HEK293 (cell line): ENCODE measurements at regions not wholly inside any gene's neighbourhood (a gene's known extent, or its start where the extent isn't known, plus 50 kb on each side); places are given as distances from the start of the nearest gene placed in this dataset.
"Not testable (repeated sequence)": the region's sequence is repeated elsewhere in the genome, so short reads cannot be mapped to it uniquely, and the experiment has no call there.

Source experiments
- CTCF ChIP-seq: fragments of 450-650 bp; formaldehyde crosslinking; IDR thresholded peaks from 2 replicates; pipeline ENCODE4 v1.5.1; 2016; ENCODE audit warnings: missing biosample characterization, missing genetic modification characterization
- FEZF1 ChIP-seq: fragments of 450-650 bp; formaldehyde crosslinking; IDR thresholded peaks from 2 replicates; pipeline ENCODE4 v1.5.1; 2016; ENCODE audit warnings: missing biosample characterization, missing genetic modification characterization
- ZBTB49 ChIP-seq: fragments of 450-650 bp; formaldehyde crosslinking; IDR thresholded peaks from 2 replicates; pipeline ENCODE4 v1.5.1; 2016; ENCODE audit warnings: missing biosample characterization, missing genetic modification characterization, low read depth
- ZFP41 ChIP-seq: fragments of 450-650 bp; formaldehyde crosslinking; IDR thresholded peaks from 2 replicates; pipeline ENCODE4 v1.5.1; 2016; ENCODE audit warnings: missing biosample characterization, missing genetic modification characterization, borderline replicate concordance
- ZNF24 ChIP-seq: fragments of 450-650 bp; formaldehyde crosslinking; IDR thresholded peaks from 2 replicates; pipeline ENCODE4 v1.5.1; 2016; ENCODE audit warnings: missing biosample characterization, missing genetic modification characterization
- ZNF274 ChIP-seq, 2 experiments: fragments of 200-500 bp in 1 of 2; fragments of 450-650 bp in 1 of 2; sonication (Bioruptor generic) in 1 of 2; formaldehyde crosslinking in 1 of 2; IDR thresholded peaks; 2 replicates each; pipeline versions ENCODE4 v1.5.1 to v1.6.1; 2014 to 2016; ENCODE audit warnings: borderline replicate concordance in 1 of 2, inconsistent platforms in 1 of 2, low read length in 1 of 2, missing biosample characterization in 1 of 2, missing genetic modification characterization in 1 of 2
- ZNF398 ChIP-seq: fragments of 450-650 bp; formaldehyde crosslinking; IDR thresholded peaks from 2 replicates; pipeline ENCODE4 v1.5.1; 2017; ENCODE audit warnings: missing biosample characterization, missing genetic modification characterization
- ZNF704 ChIP-seq: fragments of 450-650 bp; formaldehyde crosslinking; IDR thresholded peaks from 2 replicates; pipeline ENCODE4 v1.5.1; 2016; ENCODE audit warnings: missing biosample characterization, missing genetic modification characterization
- ZNF76 ChIP-seq: fragments of 450-650 bp; formaldehyde crosslinking; IDR thresholded peaks from 2 replicates; pipeline ENCODE4; 2016; ENCODE audit warnings: low read depth, missing biosample characterization, missing genetic modification characterization, borderline replicate concordance

GRCh38 chr15:93734976-93735375, 496.4 kb upstream of the MCTP2 start:
- not testable (repeated sequence) for TF ChIP-seq CTCF (tag by site-specific recombination); ZNF704 (tag by site-specific recombination); ZNF76 (tag by site-specific recombination); ZNF24; ZNF274 (IDR thresholded peaks at IDR 0.05; ENCODE audit: low read length); ZNF274 (tag by site-specific recombination; IDR thresholded peaks at IDR 0.05; ENCODE audit: borderline replicate concordance); FEZF1 (tag by site-specific recombination); ZBTB49 (tag by site-specific recombination); ZFP41; ZNF398
